Tibial artery (tissue), 4 donors: ENCODE measurements at regions not wholly inside any gene's neighbourhood (a gene's known extent, or its start where the extent isn't known, plus 50 kb on each side); places are given as distances from the start of the nearest gene placed in this dataset.
"Not testable (repeated sequence)": the region's sequence is repeated elsewhere in the genome, so short reads cannot be mapped to it uniquely, and the experiment has no call there.

Experiments used
- DNase-seq, 2 donors: peaks; one replicate each; pipeline ENCODE4 v3.0.0-alpha.2; 2019
- H3K27ac ChIP-seq, 2 donors: fragments of 200-600 bp; sonication (generic) in 1 of 2; 1 replicate in 1 of 2; 2 replicates in 1 of 2; pipeline ENCODE4 v1.5.1; 2018 to 2019; ENCODE audit warnings: mild to moderate bottlenecking in 1 of 2
- H3K27me3 ChIP-seq, 2 donors: fragments of 200-600 bp; sonication (generic) in 1 of 2; one replicate each; pipeline versions ENCODE4 v1.5.1 to v1.6.0; 2016 to 2019
- H3K36me3 ChIP-seq, 3 donors: fragments of 200-600 bp; sonication (generic) in 2 of 3; one replicate each; pipeline ENCODE4 v1.5.1; 2016 to 2019; ENCODE audit warnings: mild to moderate bottlenecking in 2 of 3
- H3K4me1 ChIP-seq, 4 donors: fragments of 200-600 bp; sonication (generic) in 2 of 4; 1 replicate in 3 of 4; 2 replicates in 1 of 4; pipeline ENCODE4 v1.5.1; 2016 to 2019
- H3K4me3 ChIP-seq, 2 donors: fragments of 200-600 bp; sonication (generic) in 1 of 2; 1 replicate in 1 of 2; 2 replicates in 1 of 2; pipeline ENCODE4 v1.5.1; 2018 to 2019; ENCODE audit warnings: mild to moderate bottlenecking in 2 of 2
- H3K9me3 ChIP-seq, 3 donors: fragments of 200-600 bp; sonication (generic) in 1 of 3; one replicate each; pipeline ENCODE4 v1.5.1; 2016 to 2019
- intact Hi-C: fragments of 100-400 bp; cut with DNase I; formaldehyde crosslinking; loops from one replicate; pipeline ENCODE4 v1.15.0; 2023; ENCODE audit warnings: low total_unique reads
- TF ChIP-seq, protein P1 (sequence below), 2 experiments: fragments of 200-600 bp in 1 of 2; fragments of 450-650 bp in 1 of 2; IDR thresholded peaks; one replicate each; pipeline ENCODE4 v1.5.1; 2017 to 2019; ENCODE audit warnings: antibody characterized with exemption in 2 of 2, mild to moderate bottlenecking in 1 of 2, moderate library complexity in 1 of 2

DNA sequence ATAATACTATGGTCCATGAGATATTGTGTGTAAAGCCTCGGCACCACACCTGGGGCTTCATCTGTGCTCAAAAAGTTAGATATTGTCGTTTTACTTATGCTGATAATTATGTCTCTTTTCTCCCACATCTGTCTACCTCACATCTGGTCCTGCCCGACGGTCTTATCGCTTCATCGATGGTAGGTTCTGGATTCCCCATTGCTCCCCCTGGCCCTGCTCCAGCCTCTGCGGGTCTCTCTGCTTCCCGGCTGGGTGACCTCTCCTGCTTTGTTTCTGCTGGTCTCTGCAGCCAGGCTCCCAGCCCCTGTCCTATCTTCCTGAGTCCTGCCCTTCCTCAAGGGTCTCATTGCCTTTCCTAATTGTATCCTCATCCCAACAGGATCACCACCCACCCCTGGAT is 294.2 kb downstream of the NDUFA10 start:
- TF ChIP-seq, protein P1, sequence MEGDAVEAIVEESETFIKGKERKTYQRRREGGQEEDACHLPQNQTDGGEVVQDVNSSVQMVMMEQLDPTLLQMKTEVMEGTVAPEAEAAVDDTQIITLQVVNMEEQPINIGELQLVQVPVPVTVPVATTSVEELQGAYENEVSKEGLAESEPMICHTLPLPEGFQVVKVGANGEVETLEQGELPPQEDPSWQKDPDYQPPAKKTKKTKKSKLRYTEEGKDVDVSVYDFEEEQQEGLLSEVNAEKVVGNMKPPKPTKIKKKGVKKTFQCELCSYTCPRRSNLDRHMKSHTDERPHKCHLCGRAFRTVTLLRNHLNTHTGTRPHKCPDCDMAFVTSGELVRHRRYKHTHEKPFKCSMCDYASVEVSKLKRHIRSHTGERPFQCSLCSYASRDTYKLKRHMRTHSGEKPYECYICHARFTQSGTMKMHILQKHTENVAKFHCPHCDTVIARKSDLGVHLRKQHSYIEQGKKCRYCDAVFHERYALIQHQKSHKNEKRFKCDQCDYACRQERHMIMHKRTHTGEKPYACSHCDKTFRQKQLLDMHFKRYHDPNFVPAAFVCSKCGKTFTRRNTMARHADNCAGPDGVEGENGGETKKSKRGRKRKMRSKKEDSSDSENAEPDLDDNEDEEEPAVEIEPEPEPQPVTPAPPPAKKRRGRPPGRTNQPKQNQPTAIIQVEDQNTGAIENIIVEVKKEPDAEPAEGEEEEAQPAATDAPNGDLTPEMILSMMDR (IDR thresholded peaks at IDR 0.05) = no peak
- Histone ChIP-seq H3K4me3 (no peak overlapping the region), H3K4me1 (peaks cover 0 to 8% (median 6%) of the 10 kb centered on the region in 4 donors), H3K27ac (no peak overlapping the region), H3K9me3 (no peaks in the 10 kb centered on the region), H3K27me3 (peaks cover 0 to 4% of the 10 kb centered on the region in 2 donors), H3K36me3 (no peaks in the 10 kb centered on the region)
- peak in 1 of 2 donors; percentile 10 for DNase-seq
- intact Hi-C loops = no loop called here

DNA sequence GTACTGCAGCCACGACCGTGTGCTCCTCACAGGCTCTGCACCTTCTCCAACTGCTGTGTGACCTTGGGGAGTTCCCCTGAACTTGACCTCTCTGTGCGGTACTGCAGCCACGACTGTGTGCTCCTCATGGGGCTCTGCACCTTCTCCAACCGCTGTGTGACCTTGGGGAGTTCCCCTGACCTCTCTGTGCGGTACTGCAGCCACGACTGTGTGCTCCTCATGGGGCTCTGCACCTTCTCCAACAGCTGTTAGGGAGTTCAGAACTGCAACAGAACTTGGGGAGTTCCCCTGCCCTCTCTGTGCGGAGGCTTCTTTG is 294.6 kb downstream of the NDUFA10 start:
- intact Hi-C loops, H3K4me1 ChIP-seq, H3K9me3 ChIP-seq, H3K36me3 ChIP-seq, H3K27ac ChIP-seq, H3K27me3 ChIP-seq, H3K4me3 ChIP-seq: not testable (repeated sequence)
- DNase-seq = peak in 1 of 2 donors; percentile 12

DNA sequence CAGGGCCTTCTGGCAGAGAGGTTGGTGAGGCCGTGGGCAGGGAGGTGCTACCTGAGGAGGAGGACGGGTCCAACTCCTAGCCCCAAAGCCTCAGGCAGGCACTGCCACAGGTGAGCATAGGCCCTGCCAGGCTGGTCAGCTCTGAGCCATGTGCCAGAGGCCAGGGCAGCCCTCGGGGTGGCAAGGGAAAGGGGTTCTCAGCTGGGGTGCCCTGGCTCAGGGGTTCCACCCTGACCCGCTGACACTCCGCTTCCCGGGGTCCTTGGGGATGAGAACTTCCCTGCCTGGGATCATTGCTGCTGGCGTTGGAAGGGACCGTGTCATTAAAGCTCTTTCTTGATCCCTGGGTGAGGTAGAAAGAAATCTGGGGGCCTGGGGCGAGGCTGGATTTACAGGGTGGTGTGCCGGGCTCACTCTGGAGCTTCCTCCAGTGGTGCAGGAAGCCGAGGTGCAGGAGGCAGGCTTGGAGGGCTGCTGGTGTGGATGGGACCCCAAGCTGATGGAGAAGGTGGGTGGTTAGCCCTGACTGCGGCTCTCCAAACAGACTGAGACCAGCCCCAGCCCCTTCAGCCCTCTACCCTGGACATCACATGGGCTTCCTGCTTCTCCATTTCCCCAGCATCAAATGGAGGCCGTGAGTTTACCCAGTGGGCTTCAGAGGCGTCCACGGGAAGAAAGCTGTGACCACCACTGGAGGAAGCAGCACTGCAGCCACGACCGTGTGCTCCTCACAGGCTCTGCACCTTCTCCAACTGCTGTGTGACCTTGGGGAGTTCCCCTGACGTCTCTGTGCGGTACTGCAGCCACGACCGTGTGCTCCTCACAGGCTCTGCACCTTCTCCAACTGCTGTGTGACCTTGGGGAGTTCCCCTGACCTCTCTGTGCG is 295.2 kb downstream of the NDUFA10 start:
- Histone ChIP-seq H3K36me3 (no peaks in the 10 kb centered on the region), H3K9me3 (no peaks in the 10 kb centered on the region), H3K4me1 (peaks cover 0 to 8% (median 6%) of the 10 kb centered on the region in 4 donors), H3K4me3 (no peak overlapping the region), H3K27ac (no peak overlapping the region), H3K27me3 (peaks cover 0 to 4% of the 10 kb centered on the region in 2 donors)
- TF ChIP-seq, protein P1 (IDR thresholded peaks at IDR 0.05) = no peak
- DNase-seq = peak in 1 of 2 donors; percentile 59
- intact Hi-C loops = no loop called here

DNA sequence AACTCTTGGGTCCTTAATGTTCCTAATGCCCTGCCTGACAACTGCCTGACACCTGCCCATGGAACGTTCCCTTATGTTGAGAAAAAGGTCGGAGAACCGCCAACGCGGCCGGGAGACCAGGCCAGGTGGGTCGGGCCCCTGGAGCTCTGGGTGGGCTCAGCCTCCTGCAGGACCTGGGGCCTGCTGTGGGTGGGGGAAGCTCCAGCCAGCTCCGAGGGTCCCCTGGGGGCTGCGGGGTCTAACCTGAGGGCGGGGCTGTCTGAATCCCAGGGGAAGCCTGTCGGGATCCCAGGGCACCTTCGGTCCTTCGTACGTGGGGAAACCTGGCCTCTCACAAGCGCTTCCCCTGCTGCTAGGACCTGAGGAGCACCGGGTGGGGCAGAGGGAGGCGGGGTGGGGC is 296.0 kb downstream of the NDUFA10 start:
- Histone ChIP-seq H3K36me3 (no peaks in the 10 kb centered on the region), H3K27ac (no peak overlapping the region), H3K9me3 (no peaks in the 10 kb centered on the region), H3K27me3 (peaks cover 0 to 4% of the 10 kb centered on the region in 2 donors), H3K4me1 (peaks cover 0 to 8% (median 6%) of the 10 kb centered on the region in 4 donors), H3K4me3 (no peak overlapping the region)
- TF ChIP-seq, protein P1 (IDR thresholded peaks at IDR 0.05) = no peak
- no peak for DNase-seq
- intact Hi-C loops = no loop called here

DNA sequence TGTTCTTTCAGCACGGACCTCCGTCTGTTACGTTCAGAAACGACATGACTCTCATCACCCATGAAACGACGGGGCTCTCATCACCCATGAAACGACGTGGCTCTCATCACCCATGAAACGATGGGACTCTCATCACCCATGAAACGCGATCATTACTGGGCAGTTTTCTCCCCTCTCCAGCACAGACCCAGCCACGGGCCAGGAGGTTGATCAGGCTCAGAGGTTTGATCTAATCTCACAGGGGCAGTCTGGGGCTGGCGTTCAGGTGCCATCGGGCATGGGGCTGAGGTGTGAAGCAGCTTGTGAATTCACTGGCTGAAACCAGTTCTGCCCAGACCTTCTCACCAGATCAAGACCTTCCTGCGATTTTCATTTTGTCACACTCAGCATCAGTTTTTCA is 296.4 kb downstream of the NDUFA10 start:
- peaks cover 0 to 4% of the 10 kb centered on the region in 2 donors for H3K27me3 ChIP-seq
- intact Hi-C loops = no loop called here
- no peak overlapping the region for H3K4me3 ChIP-seq
- H3K9me3 ChIP-seq = no peaks in the 10 kb centered on the region
- TF ChIP-seq, protein P1 (IDR thresholded peaks at IDR 0.05) = no peak
- peaks cover 0 to 8% (median 6%) of the 10 kb centered on the region in 4 donors for H3K4me1 ChIP-seq
- no peak for DNase-seq
- no peaks in the 10 kb centered on the region for H3K36me3 ChIP-seq
- H3K27ac ChIP-seq = no peak overlapping the region

DNA sequence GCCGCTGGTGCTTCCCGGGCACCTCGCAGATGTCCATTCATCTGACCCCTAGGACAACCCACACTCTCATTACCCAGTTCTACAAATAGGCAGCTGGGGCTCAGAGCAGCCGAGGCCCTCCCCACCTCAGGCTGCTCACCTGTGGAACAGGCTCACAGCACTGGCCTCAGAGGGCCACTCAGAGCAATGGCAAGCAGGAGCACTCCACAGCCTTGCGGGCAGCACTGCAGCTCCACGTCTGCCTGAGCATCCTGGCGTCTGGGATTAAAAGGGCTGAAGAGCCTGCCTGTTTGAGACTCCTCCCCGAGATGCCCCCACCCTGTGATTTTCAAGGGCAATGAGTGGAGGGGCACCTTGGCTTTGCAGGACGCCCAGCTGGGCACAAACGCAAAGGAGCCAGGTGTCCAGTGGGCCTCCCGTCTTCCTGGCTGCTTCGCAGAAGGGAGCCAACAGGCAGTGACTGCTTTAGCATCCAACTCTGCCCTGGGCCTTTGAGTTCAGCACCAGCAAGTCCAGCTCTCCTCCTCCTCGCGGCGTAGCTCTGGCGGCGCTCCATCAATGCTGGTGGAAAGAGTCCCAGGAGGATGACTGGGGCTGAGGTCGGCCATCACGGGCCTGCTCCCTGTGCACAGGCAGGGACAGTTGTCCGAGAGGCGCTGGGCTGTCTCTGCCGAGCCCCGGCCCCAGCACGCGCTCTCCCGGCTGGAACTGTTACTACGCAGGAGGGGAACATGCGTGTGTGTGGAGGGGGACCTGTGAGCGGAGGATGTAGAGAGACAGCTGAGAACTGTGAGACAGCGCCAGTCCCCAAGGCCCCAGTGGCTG is 297.2 kb downstream of the NDUFA10 start:
- Histone ChIP-seq H3K4me3 (no peak overlapping the region), H3K27ac (no peak overlapping the region), H3K27me3 (peaks cover 0 to 4% of the 10 kb centered on the region in 2 donors), H3K9me3 (no peaks in the 10 kb centered on the region), H3K4me1 (peaks cover 0 to 8% (median 6%) of the 10 kb centered on the region in 4 donors), H3K36me3 (no peaks in the 10 kb centered on the region)
- intact Hi-C loops = no loop called here
- TF ChIP-seq, protein P1 (IDR thresholded peaks at IDR 0.05) = no peak
- peak; percentile 23 to 73 for DNase-seq
